Mesodermal cell (in vitro differentiated cells): ENCODE measurements at regions not wholly inside any gene's neighbourhood (a gene's known extent, or its start where the extent isn't known, plus 50 kb on each side); places are given as distances from the start of the nearest gene placed in this dataset.
"Not testable (repeated sequence)": the region's sequence is repeated elsewhere in the genome, so short reads cannot be mapped to it uniquely, and the experiment has no call there.

ENCODE experiments used
- H3K27ac ChIP-seq: 2 replicates; pipeline ENCODE4 v1.7.0; 2013; ENCODE audit warnings: mild to moderate bottlenecking, low read depth, low read length, moderate library complexity; ENCODE audit not compliant: severe bottlenecking
- H3K36me3 ChIP-seq: 2 replicates; pipeline ENCODE4 v1.7.1; 2013; ENCODE audit warnings: mild to moderate bottlenecking, low read length, moderate library complexity; ENCODE audit not compliant: control insufficient read depth, insufficient read depth
- H3K4me1 ChIP-seq: one replicate; pipeline ENCODE4 v1.7.1; 2013; ENCODE audit warnings: mild to moderate bottlenecking, low read length; ENCODE audit not compliant: insufficient read depth, control insufficient read depth, poor library complexity, severe bottlenecking
- H3K4me3 ChIP-seq: 2 replicates; pipeline ENCODE4 v1.7.0; 2013; ENCODE audit warnings: low read length, control low read depth, mild to moderate bottlenecking; ENCODE audit not compliant: insufficient read depth, poor library complexity, severe bottlenecking; ENCODE audit errors: extremely low read depth
- H3K9me3 ChIP-seq: 2 replicates; pipeline ENCODE4 v1.7.1; 2013; ENCODE audit warnings: mild to moderate bottlenecking, low read length, moderate library complexity; ENCODE audit not compliant: control insufficient read depth
- WGBS, 2 experiments: methylation state at CpG; one replicate each; pipeline ENCODE4 v1.1.5; 2013; ENCODE audit warnings: missing lambda C conversion rate in 2 of 2; ENCODE audit not compliant: insufficient coverage in 2 of 2; 5-methylcytosine and 5-hydroxymethylcytosine counted together

DNA sequence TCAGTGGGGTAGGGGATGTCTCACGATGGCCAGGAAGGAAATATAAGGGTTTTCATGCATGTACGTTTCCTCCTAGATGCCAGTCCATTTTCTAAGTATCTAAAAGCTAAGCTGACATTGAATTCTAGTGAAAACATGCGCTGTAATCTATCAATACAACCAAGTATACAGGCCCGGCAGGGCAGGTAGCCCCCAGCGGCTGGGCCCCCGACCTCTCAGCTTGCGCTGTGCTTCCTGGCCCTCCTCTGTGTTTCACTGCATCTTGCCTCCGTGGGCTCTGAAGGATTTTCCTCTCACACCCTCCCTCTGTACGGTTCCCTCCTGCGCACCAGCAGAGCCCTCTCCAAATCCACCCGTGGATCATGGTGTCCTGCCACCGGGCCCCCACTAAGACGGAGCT is 524.8 kb downstream of the ZNF516 start:
- no peaks in the 10 kb centered on the region for H3K4me1 ChIP-seq
- H3K36me3 ChIP-seq = no peaks in the 10 kb centered on the region
- no peaks in the 10 kb centered on the region for H3K9me3 ChIP-seq
- 94 to 97% methylated on average over 9 to 13 of the region's 13 CpGs for WGBS, 2 experiments
- no peak overlapping the region for H3K27ac ChIP-seq
- no peak overlapping the region for H3K4me3 ChIP-seq

GRCh38 chr18:75966431-75966830 is 528.6 kb downstream of the ZNF516 start:
- H3K9me3 ChIP-seq = no peaks in the 10 kb centered on the region
- H3K4me1 ChIP-seq = no peaks in the 10 kb centered on the region
- no peaks in the 10 kb centered on the region for H3K36me3 ChIP-seq
- no peak overlapping the region for H3K27ac ChIP-seq
- 92 to 100% methylated on average over 1 to 4 of the region's 5 CpGs for WGBS, 2 experiments
- H3K4me3 ChIP-seq = no peak overlapping the region

DNA sequence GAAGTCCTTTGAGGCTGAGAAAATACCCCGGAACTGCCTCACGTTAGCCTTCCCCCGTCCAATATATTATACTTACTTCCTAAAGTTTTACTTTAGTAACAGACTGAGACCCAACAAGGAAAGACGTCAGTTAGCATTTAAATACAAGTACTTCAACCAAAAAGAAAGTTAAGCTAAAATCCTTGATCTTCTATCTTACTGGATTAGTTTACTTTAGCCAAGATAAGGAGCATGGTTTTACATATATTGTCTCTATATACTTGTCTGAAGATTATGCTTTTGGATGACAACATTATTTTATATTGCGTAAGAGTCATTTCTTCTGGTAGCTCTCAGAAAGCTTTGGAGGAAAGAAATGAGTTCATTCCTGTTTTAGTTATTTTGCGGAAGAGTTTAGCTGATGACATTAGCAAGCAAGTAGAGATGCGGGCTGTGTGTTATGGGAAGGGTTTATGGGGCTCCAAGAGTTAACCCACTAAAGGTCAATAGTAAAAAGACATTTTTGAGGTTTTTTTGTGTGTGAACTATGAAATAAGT is 532.9 kb downstream of the ZNF516 start:
- 98 to 100% methylated on average over 2 to 7 of the region's 7 CpGs for WGBS, 2 experiments
- Histone ChIP-seq H3K9me3 (no peaks in the 10 kb centered on the region), H3K4me1 (no peaks in the 10 kb centered on the region)

DNA sequence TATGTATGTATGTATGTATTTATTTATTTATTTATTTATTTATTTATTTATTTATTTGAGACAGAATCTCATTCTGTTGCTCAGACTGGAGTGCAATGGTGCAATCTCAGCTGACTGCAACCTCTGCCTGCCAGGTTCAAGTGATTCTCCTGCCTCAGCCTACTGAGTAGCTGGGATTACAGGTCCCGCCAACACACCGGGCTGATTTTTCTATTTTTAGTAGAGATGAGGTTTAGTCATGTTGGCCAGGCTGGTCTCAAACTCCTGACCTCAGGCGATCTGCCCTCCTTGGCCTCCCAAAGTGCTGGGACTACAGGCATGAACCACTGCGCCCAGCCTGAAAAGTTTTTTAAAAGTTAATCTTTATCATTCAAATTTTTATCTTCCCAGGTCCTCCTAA is 532.9 kb upstream of the SMIM21 start:
- H3K4me1 ChIP-seq, H3K36me3 ChIP-seq, H3K4me3 ChIP-seq, H3K27ac ChIP-seq, H3K9me3 ChIP-seq: not testable (repeated sequence)
- 80 to 89% methylated on average over 2 to 4 of the region's 4 CpGs for WGBS, 2 experiments

More for the DNA sequence above, 532.9 kb downstream of the ZNF516 start:
- H3K36me3 ChIP-seq = no peaks in the 10 kb centered on the region
- no peak overlapping the region for H3K4me3 ChIP-seq
- no peak overlapping the region for H3K27ac ChIP-seq

GRCh38 chr18:75959150-75959549 is 531.6 kb upstream of the SMIM21 start:
- H3K4me1 ChIP-seq = no peaks in the 10 kb centered on the region
- H3K36me3 ChIP-seq = no peaks in the 10 kb centered on the region
- no peak overlapping the region for H3K27ac ChIP-seq
- H3K4me3 ChIP-seq = no peak overlapping the region
- peaks cover 5% of the 10 kb centered on the region for H3K9me3 ChIP-seq

GRCh38 chr18:75958683-75959082 is 531.2 kb upstream of the SMIM21 start:
- no peaks in the 10 kb centered on the region for H3K4me1 ChIP-seq
- 20 to 82% methylated on average over 1 of the region's 1 CpG for WGBS, 2 experiments
- H3K4me3 ChIP-seq = no peak overlapping the region
- no peak overlapping the region for H3K27ac ChIP-seq
- no peaks in the 10 kb centered on the region for H3K36me3 ChIP-seq
- H3K9me3 ChIP-seq = peaks cover 5% of the 10 kb centered on the region

GRCh38 chr18:75945265-75945933 is 517.9 kb upstream of the SMIM21 start:
- Histone ChIP-seq H3K36me3 (no peaks in the 10 kb centered on the region), H3K9me3 (peaks cover 4% of the 10 kb centered on the region), H3K4me1 (no peaks in the 10 kb centered on the region), H3K27ac (no peak overlapping the region), H3K4me3 (no peak overlapping the region)
- WGBS, 2 experiments = 80 to 91% methylated on average over 2 to 5 of the region's 5 CpGs

DNA sequence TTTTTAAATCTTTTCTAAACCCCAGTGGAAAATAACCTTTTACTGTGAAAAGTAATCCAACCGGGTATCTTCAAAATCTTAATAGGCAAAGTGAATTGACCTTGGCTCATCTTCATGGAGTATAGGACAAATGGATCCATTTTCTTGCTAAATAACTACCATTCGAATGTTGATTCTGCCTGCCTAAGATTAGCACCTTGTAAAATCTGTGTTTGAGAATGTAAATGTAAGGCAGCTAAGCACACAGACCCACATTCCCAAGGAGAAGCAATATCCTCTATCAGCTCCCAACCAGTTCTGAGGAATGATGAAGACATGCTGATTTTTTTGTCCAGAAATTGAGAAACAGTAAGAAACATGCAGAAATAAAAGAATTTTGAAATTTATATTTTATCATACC is 509.8 kb upstream of the SMIM21 start:
- H3K36me3 ChIP-seq = no peaks in the 10 kb centered on the region
- 20 to 38% methylated on average over 1 of the region's 2 CpGs for WGBS, 2 experiments
- no peaks in the 10 kb centered on the region for H3K4me1 ChIP-seq
- peaks cover 2% of the 10 kb centered on the region for H3K9me3 ChIP-seq
- no peak overlapping the region for H3K27ac ChIP-seq
- H3K4me3 ChIP-seq = no peak overlapping the region

GRCh38 chr18:75936862-75937261 is 509.4 kb upstream of the SMIM21 start:
- Histone ChIP-seq H3K36me3 (no peaks in the 10 kb centered on the region), H3K4me3 (no peak overlapping the region), H3K27ac (no peak overlapping the region), H3K9me3 (no peaks in the 10 kb centered on the region), H3K4me1 (no peaks in the 10 kb centered on the region)
- WGBS, 2 experiments = 86 to 100% methylated on average over 1 of the region's 1 CpG

DNA sequence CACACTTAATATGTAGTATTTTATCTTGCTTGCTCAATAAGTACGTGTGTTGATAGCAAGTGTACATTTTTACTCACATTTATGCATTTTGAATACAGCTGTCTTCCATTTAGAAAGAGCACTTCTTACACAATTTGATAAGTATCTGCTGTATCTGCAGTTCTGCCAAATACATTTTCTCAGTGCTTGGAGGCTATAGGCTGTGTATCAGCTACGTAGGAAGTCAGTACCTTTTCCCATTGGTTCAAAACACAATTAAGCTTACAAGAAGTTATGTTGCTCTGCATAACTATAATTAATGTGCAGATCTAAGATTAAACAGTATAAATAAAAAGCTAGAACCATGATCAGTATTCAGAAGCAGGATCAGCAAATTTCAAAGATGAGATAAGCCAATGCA is 503.6 kb upstream of the SMIM21 start:
- Histone ChIP-seq H3K4me1 (no peaks in the 10 kb centered on the region), H3K9me3 (no peaks in the 10 kb centered on the region), H3K36me3 (no peaks in the 10 kb centered on the region), H3K4me3 (no peak overlapping the region), H3K27ac (no peak overlapping the region)
- WGBS, 2 experiments = no CpG with 5 or more reads among the region's 2 CpGs

DNA sequence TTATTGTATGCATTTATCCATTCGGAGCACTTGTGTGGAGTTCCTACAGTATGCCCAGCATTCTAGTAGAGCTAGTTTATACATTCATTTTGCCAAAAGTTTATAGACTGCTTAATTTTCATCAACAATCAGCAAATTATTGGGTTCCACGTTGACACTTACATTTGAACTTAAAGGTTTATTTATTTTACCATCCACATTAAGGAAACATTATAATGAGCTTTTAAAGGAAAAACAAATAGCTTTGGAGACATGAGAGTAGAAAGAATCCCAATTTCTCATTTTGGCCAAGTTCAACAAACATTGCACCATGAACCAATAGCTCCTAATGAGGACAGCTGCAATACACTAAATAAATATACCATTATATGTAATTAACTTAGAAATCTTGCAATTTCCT is 501.2 kb upstream of the SMIM21 start:
- H3K27ac ChIP-seq = no peak overlapping the region
- H3K4me3 ChIP-seq = no peak overlapping the region
- H3K36me3 ChIP-seq = no peaks in the 10 kb centered on the region
- no CpG with 5 or more reads among the region's 2 CpGs for WGBS, 2 experiments
- H3K4me1 ChIP-seq = no peaks in the 10 kb centered on the region
- no peaks in the 10 kb centered on the region for H3K9me3 ChIP-seq
